Esophagus squamous epithelium (tissue), 4 donors: ENCODE measurements at regions not wholly inside any gene's neighbourhood (a gene's known extent, or its start where the extent isn't known, plus 50 kb on each side); places are given as distances from the start of the nearest gene placed in this dataset.

Experiments
- CTCF ChIP-seq, 6 experiments: fragments of 450-650 bp in 4 of 6; fragments of 200-600 bp in 2 of 6; sonication (generic) in 2 of 6; IDR thresholded peaks; one replicate each; pipeline ENCODE4 v1.5.1; 2016 to 2019; ENCODE audit warnings: antibody characterized with exemption in 6 of 6, mild to moderate bottlenecking in 4 of 6, moderate library complexity in 4 of 6
- POLR2A ChIP-seq, 4 donors: fragments of 450-650 bp; IDR thresholded peaks; one replicate each; pipeline ENCODE4 v1.6.1; 2017; ENCODE audit warnings: antibody characterized with exemption in 4 of 4, mild to moderate bottlenecking in 4 of 4, moderate library complexity in 3 of 4

GRCh38 chr5:3098821-3099220, 347.3 kb upstream of the IRX2 start:
- no peak for TF ChIP-seq CTCF (IDR thresholded peaks at IDR 0.05)
- no peak for TF ChIP-seq POLR2A (IDR thresholded peaks at IDR 0.05)
